ENCODE measurements at regions not wholly inside any gene's neighbourhood (a gene's known extent, or its start where the extent isn't known, plus 50 kb on each side); places are given as distances from the start of the nearest gene placed in this dataset.
"Not testable (repeated sequence)": the region's sequence is repeated elsewhere in the genome, so short reads cannot be mapped to it uniquely, and the experiment has no call there.

GRCh38 chr11:28913883-28914282, 805.7 kb downstream of the METTL15 start:
- H3K4me3 Mint-ChIP-seq, result no peak overlapping the region
- peaks cover 19% of the 10 kb centered on the region for H3K9me3 Mint-ChIP-seq (ENCODE audit: low read depth)
- DNase-seq, result no peak
- intact Hi-C loops (cut with DNase I, micrococcal nuclease), result no loop called here
- ATAC-seq, result no peak
- no peaks in the 10 kb centered on the region for H3K4me1 Mint-ChIP-seq
- POLR2A ChIA-PET, result no interaction called here
- no peaks in the 10 kb centered on the region for H3K36me3 Mint-ChIP-seq (ENCODE audit: low read depth)
- no peaks in the 10 kb centered on the region for H3K27me3 Mint-ChIP-seq
- no peak overlapping the region for H3K27ac Mint-ChIP-seq
- CTCF ChIA-PET, result no interaction called here

GRCh38 chr11:28911829-28912228, 803.6 kb downstream of the METTL15 start:
- no peak overlapping the region for H3K27ac Mint-ChIP-seq
- ChIA-PET CTCF (no interaction called here), POLR2A (no interaction called here)
- ATAC-seq, result no peak
- intact Hi-C loops (cut with DNase I, micrococcal nuclease), result no loop called here
- peaks cover 17% of the 10 kb centered on the region for H3K9me3 Mint-ChIP-seq (ENCODE audit: low read depth)
- no peak for DNase-seq
- no peak overlapping the region for H3K4me3 Mint-ChIP-seq
- H3K4me1 Mint-ChIP-seq, result no peaks in the 10 kb centered on the region
- H3K27me3 Mint-ChIP-seq, result no peaks in the 10 kb centered on the region
- H3K36me3 Mint-ChIP-seq (ENCODE audit: low read depth), result no peaks in the 10 kb centered on the region

GRCh38 chr11:28910926-28911325, 802.7 kb downstream of the METTL15 start:
- Mint-ChIP-seq H3K4me3 (no peak overlapping the region), H3K27me3 (no peaks in the 10 kb centered on the region), H3K4me1 (no peaks in the 10 kb centered on the region), H3K9me3 (ENCODE audit: low read depth) (peaks cover 13% of the 10 kb centered on the region), H3K27ac (no peak overlapping the region), H3K36me3 (ENCODE audit: low read depth) (no peaks in the 10 kb centered on the region)
- CTCF ChIA-PET, result interaction anchor here (1.7 kb wide), 1 partner anchor 13 kb away, joined by 3 read pairs; no protein-coding TSS in a partner anchor
- POLR2A ChIA-PET, result no interaction called here
- ATAC-seq (no peak), DNase-seq (no peak)
- intact Hi-C loops (cut with DNase I, micrococcal nuclease), result no loop called here

- Mint-ChIP-seq H3K27me3 (no peaks in the 10 kb centered on the region), H3K27ac (no peak overlapping the region), H3K4me3 (no peak overlapping the region), H3K4me1 (no peaks in the 10 kb centered on the region), H3K36me3 (ENCODE audit: low read depth) (no peaks in the 10 kb centered on the region), H3K9me3 (ENCODE audit: low read depth) (peaks cover 4% of the 10 kb centered on the region)
- intact Hi-C loops (cut with DNase I, micrococcal nuclease), result no loop called here
- DNase-seq (no peak), ATAC-seq (no peak)
- POLR2A ChIA-PET, result no interaction called here
- CTCF ChIA-PET, result interaction anchor here (1.0 kb wide), 1 partner anchor 195 kb away, joined by 3 read pairs; no protein-coding TSS in a partner anchor
Measured at GRCh38 chr11:28903716-28904115, 795.5 kb downstream of the METTL15 start.

- Mint-ChIP-seq H3K36me3 (ENCODE audit: low read depth) (no peaks in the 10 kb centered on the region), H3K4me1 (no peaks in the 10 kb centered on the region), H3K9me3 (ENCODE audit: low read depth) (peaks cover 4% of the 10 kb centered on the region), H3K4me3 (no peak overlapping the region), H3K27me3 (no peaks in the 10 kb centered on the region), H3K27ac (no peak overlapping the region)
- CTCF ChIA-PET, result no interaction called here
- DNase-seq, result no peak
- no peak for ATAC-seq
- intact Hi-C loops (cut with DNase I, micrococcal nuclease), result no loop called here
- POLR2A ChIA-PET, result no interaction called here
Measured at GRCh38 chr11:28900427-28900826, 792.2 kb downstream of the METTL15 start.

GRCh38 chr11:28899706-28900105, 791.5 kb downstream of the METTL15 start:
- POLR2A ChIA-PET, result no interaction called here
- ATAC-seq (no peak), DNase-seq (no peak)
- peaks cover 4% of the 10 kb centered on the region for H3K9me3 Mint-ChIP-seq (ENCODE audit: low read depth)
- no peaks in the 10 kb centered on the region for H3K27me3 Mint-ChIP-seq
- H3K27ac Mint-ChIP-seq, result no peak overlapping the region
- H3K4me1 Mint-ChIP-seq, result no peaks in the 10 kb centered on the region
- H3K4me3 Mint-ChIP-seq, result no peak overlapping the region
- CTCF ChIA-PET, result no interaction called here
- H3K36me3 Mint-ChIP-seq (ENCODE audit: low read depth), result no peaks in the 10 kb centered on the region
- intact Hi-C loops (cut with DNase I, micrococcal nuclease), result no loop called here

GRCh38 chr11:28890601-28891040, 782.4 kb downstream of the METTL15 start:
- H3K4me1 Mint-ChIP-seq; ATAC-seq; H3K27me3 Mint-ChIP-seq; H3K36me3 Mint-ChIP-seq (ENCODE audit: low read depth); H3K27ac Mint-ChIP-seq; CTCF ChIA-PET; H3K4me3 Mint-ChIP-seq; POLR2A ChIA-PET; intact Hi-C loops (cut with DNase I, micrococcal nuclease); DNase-seq: not testable (repeated sequence)
- peaks cover 13% of the 10 kb centered on the region for H3K9me3 Mint-ChIP-seq (ENCODE audit: low read depth)

- Mint-ChIP-seq H3K36me3 (ENCODE audit: low read depth) (no peaks in the 10 kb centered on the region), H3K4me1 (no peaks in the 10 kb centered on the region), H3K27me3 (no peaks in the 10 kb centered on the region), H3K4me3 (no peak overlapping the region), H3K9me3 (ENCODE audit: low read depth) (peaks cover 14% of the 10 kb centered on the region), H3K27ac (no peak overlapping the region)
- DNase-seq, result no peak
- intact Hi-C loops (cut with DNase I, micrococcal nuclease), result no loop called here
- POLR2A ChIA-PET, result no interaction called here
- CTCF ChIA-PET, result no interaction called here
- no peak for ATAC-seq
Measured at GRCh38 chr11:28887681-28888080, 779.5 kb downstream of the METTL15 start.

GRCh38 chr11:28879869-28880268, 771.7 kb downstream of the METTL15 start:
- H3K36me3 Mint-ChIP-seq (ENCODE audit: low read depth), result no peaks in the 10 kb centered on the region
- CTCF ChIA-PET, result no interaction called here
- intact Hi-C loops (cut with DNase I, micrococcal nuclease), result no loop called here
- no peak overlapping the region for H3K4me3 Mint-ChIP-seq
- H3K4me1 Mint-ChIP-seq, result no peaks in the 10 kb centered on the region
- peaks cover 6% of the 10 kb centered on the region for H3K9me3 Mint-ChIP-seq (ENCODE audit: low read depth)
- no peaks in the 10 kb centered on the region for H3K27me3 Mint-ChIP-seq
- DNase-seq (no peak), ATAC-seq (no peak)
- POLR2A ChIA-PET, result no interaction called here
- no peak overlapping the region for H3K27ac Mint-ChIP-seq

GRCh38 chr11:28878025-28878424, 769.8 kb downstream of the METTL15 start:
- Mint-ChIP-seq H3K27me3 (no peaks in the 10 kb centered on the region), H3K36me3 (ENCODE audit: low read depth) (no peaks in the 10 kb centered on the region), H3K27ac (no peak overlapping the region), H3K4me1 (no peaks in the 10 kb centered on the region), H3K4me3 (no peak overlapping the region), H3K9me3 (ENCODE audit: low read depth) (peaks cover 6% of the 10 kb centered on the region)
- CTCF ChIA-PET, result no interaction called here
- intact Hi-C loops (cut with DNase I, micrococcal nuclease), result no loop called here
- no peak for ATAC-seq
- POLR2A ChIA-PET, result no interaction called here
- no peak for DNase-seq

GRCh38 chr11:28877340-28877739, 769.2 kb downstream of the METTL15 start:
- H3K4me3 Mint-ChIP-seq, result no peak overlapping the region
- H3K36me3 Mint-ChIP-seq (ENCODE audit: low read depth), result no peaks in the 10 kb centered on the region
- POLR2A ChIA-PET, result no interaction called here

GRCh38 chr11:28874706-28875105, 766.5 kb downstream of the METTL15 start:
- POLR2A ChIA-PET, result no interaction called here
- Mint-ChIP-seq H3K36me3 (ENCODE audit: low read depth) (no peaks in the 10 kb centered on the region), H3K4me1 (no peaks in the 10 kb centered on the region), H3K27ac (no peak overlapping the region), H3K4me3 (no peak overlapping the region), H3K27me3 (no peaks in the 10 kb centered on the region), H3K9me3 (ENCODE audit: low read depth) (peaks cover 7% of the 10 kb centered on the region)
- intact Hi-C loops (cut with DNase I, micrococcal nuclease), result no loop called here
- no peak for ATAC-seq
- CTCF ChIA-PET, result no interaction called here
- no peak for DNase-seq

More at GRCh38 chr11:28877340-28877739, 769.2 kb downstream of the METTL15 start:
- no peaks in the 10 kb centered on the region for H3K4me1 Mint-ChIP-seq
- intact Hi-C loops (cut with DNase I, micrococcal nuclease), result no loop called here
- ATAC-seq, result no peak
- no peak for DNase-seq
- no peak overlapping the region for H3K27ac Mint-ChIP-seq
- no peaks in the 10 kb centered on the region for H3K27me3 Mint-ChIP-seq
- H3K9me3 Mint-ChIP-seq (ENCODE audit: low read depth), result peaks cover 2% of the 10 kb centered on the region
- CTCF ChIA-PET, result no interaction called here

GRCh38 chr11:28871090-28871489, 762.9 kb downstream of the METTL15 start:
- peaks cover 17% of the 10 kb centered on the region for H3K9me3 Mint-ChIP-seq (ENCODE audit: low read depth)
- intact Hi-C loops (cut with DNase I, micrococcal nuclease), result no loop called here
- ChIA-PET CTCF (no interaction called here), POLR2A (no interaction called here)
- no peak for ATAC-seq
- no peaks in the 10 kb centered on the region for H3K36me3 Mint-ChIP-seq (ENCODE audit: low read depth)
- H3K4me3 Mint-ChIP-seq, result no peak overlapping the region
- DNase-seq, result no peak
- no peaks in the 10 kb centered on the region for H3K4me1 Mint-ChIP-seq
- no peak overlapping the region for H3K27ac Mint-ChIP-seq
- no peaks in the 10 kb centered on the region for H3K27me3 Mint-ChIP-seq

Data from activated CD4-positive, alpha-beta T cell treated with anti-CD3 and anti-CD28 coated beads for 36 hours (primary cell).